ENCODE measurements at regions not wholly inside any gene's neighbourhood (a gene's known extent, or its start where the extent isn't known, plus 50 kb on each side); places are given as distances from the start of the nearest gene placed in this dataset.

GRCh38 chr3:162764051-162764807 lies 1267.6 kb downstream of the OTOL1 start:
- TF ChIP-seq IRF1 (CRISPR knock-in tag; IDR thresholded peaks at IDR 0.05) (no peak), E2F1 (CRISPR knock-in tag; IDR thresholded peaks at IDR 0.05) (no peak), ZNF671 (CRISPR knock-in tag; IDR thresholded peaks at IDR 0.05) (no peak), ZNF138 (CRISPR knock-in tag; conservative IDR thresholded peaks at IDR 0.05) (no peak), ELF4 (CRISPR knock-in tag; IDR thresholded peaks at IDR 0.05; ENCODE audit: low read depth) (no peak), HMGA2 (CRISPR knock-in tag; IDR thresholded peaks at IDR 0.05) (no peak), NFE2L1 (CRISPR knock-in tag; IDR thresholded peaks at IDR 0.05) (no peak), TP53 (CRISPR knock-in tag; IDR thresholded peaks at IDR 0.05) (no peak), ZNF423 (CRISPR knock-in tag; IDR thresholded peaks at IDR 0.05) (no peak), KAT7 (CRISPR knock-in tag; IDR thresholded peaks at IDR 0.05; ENCODE audit: borderline replicate concordance) (no peak), MAX (CRISPR knock-in tag; IDR thresholded peaks at IDR 0.05) (no peak), ZNF219 (CRISPR knock-in tag; IDR thresholded peaks at IDR 0.05; ENCODE audit: borderline replicate concordance) (no peak), AFF4 (CRISPR knock-in tag; IDR thresholded peaks at IDR 0.05; ENCODE audit: borderline replicate concordance) (no peak), ESRRA (CRISPR knock-in tag; IDR thresholded peaks at IDR 0.05; ENCODE audit: borderline replicate concordance) (no peak), PREB (CRISPR knock-in tag; IDR thresholded peaks at IDR 0.05; ENCODE audit: borderline replicate concordance) (no peak), USF1 (CRISPR knock-in tag; IDR thresholded peaks at IDR 0.05) (no peak)
- DNase-seq (ENCODE audit: low spot score) (no peak), ATAC-seq (no peak)
- H3K4me1 Mint-ChIP-seq = 0 out of 2 replicates have a peak, but pooled peaks cover 4% of the 10 kb centered on the region
- peaks cover 18% of the 10 kb centered on the region for H3K36me3 Mint-ChIP-seq
- peaks cover 20% of the 10 kb centered on the region for H3K9me3 Mint-ChIP-seq
- POLR2A ChIA-PET = no interaction called here
- CTCF ChIA-PET = no interaction called here
- no peak overlapping the region for H3K27ac Mint-ChIP-seq
- no peak overlapping the region for H3K4me3 Mint-ChIP-seq
- peaks cover 8% of the 10 kb centered on the region for H3K27me3 Mint-ChIP-seq (ENCODE audit: low read depth)

GRCh38 chr3:162764808-162765071 lies 1268.1 kb downstream of the OTOL1 start:
- Mint-ChIP-seq H3K9me3 (peaks cover 20% of the 10 kb centered on the region), H3K36me3 (peaks cover 18% of the 10 kb centered on the region), H3K4me3 (no peak overlapping the region), H3K4me1 (0 out of 2 replicates have a peak, but pooled peaks cover 4% of the 10 kb centered on the region), H3K27me3 (ENCODE audit: low read depth) (peaks cover 13% of the 10 kb centered on the region), H3K27ac (no peak overlapping the region)
- no peak for DNase-seq (ENCODE audit: low spot score)
- ChIA-PET CTCF (no interaction called here), POLR2A (no interaction called here)
- no peak for ATAC-seq
- TF ChIP-seq SOX15 (CRISPR knock-in tag; IDR thresholded peaks at IDR 0.05) = no peak
- no peak for TF ChIP-seq GTF2I (CRISPR knock-in tag; conservative IDR thresholded peaks at IDR 0.05)
- no peak for TF ChIP-seq NR2C2 (CRISPR knock-in tag; IDR thresholded peaks at IDR 0.05)
- TF ChIP-seq PREB (CRISPR knock-in tag; IDR thresholded peaks at IDR 0.05; ENCODE audit: borderline replicate concordance) = no peak
- no peak for TF ChIP-seq GABPB1 (CRISPR knock-in tag; IDR thresholded peaks at IDR 0.05)
- TF ChIP-seq MXD4 (CRISPR knock-in tag; IDR thresholded peaks at IDR 0.05; ENCODE audit: borderline replicate concordance) = no peak
- no peak for TF ChIP-seq ZNF281 (CRISPR knock-in tag; IDR thresholded peaks at IDR 0.05)
- TF ChIP-seq ZNF671 (CRISPR knock-in tag; IDR thresholded peaks at IDR 0.05) = no peak
- TF ChIP-seq MAX (CRISPR knock-in tag; IDR thresholded peaks at IDR 0.05) = no peak
- no peak for TF ChIP-seq RELA (CRISPR knock-in tag; IDR thresholded peaks at IDR 0.05; ENCODE audit: borderline replicate concordance)

Measured in WTC11 (cell line).